ENCODE measurements at regions not wholly inside any gene's neighbourhood (a gene's known extent, or its start where the extent isn't known, plus 50 kb on each side); places are given as distances from the start of the nearest gene placed in this dataset.

DNA sequence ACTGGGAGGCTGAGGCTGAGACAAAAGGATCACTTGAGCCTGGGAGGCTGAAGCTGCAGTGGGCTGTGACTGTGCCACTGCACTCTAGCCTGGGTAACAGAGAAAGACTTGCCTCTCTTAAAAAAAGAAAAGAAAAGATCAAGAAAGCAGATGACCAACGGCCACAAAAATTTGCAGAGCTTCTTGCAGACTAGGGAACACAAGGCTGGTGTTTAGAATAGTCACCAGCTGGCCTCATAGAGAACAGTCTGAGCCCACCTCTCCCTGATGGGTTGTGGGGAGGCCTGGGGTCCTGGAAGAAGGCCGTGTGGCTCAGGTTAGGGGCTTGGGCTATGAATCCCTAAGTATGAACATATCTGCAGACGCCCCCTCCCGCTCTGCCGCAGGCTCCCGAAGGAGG is 73.7 kb upstream of the MED9 start:
- no peak overlapping the region for H3K4me3 ChIP-seq (ENCODE audit: low read depth, low read length)
- TF ChIP-seq, protein P1, sequence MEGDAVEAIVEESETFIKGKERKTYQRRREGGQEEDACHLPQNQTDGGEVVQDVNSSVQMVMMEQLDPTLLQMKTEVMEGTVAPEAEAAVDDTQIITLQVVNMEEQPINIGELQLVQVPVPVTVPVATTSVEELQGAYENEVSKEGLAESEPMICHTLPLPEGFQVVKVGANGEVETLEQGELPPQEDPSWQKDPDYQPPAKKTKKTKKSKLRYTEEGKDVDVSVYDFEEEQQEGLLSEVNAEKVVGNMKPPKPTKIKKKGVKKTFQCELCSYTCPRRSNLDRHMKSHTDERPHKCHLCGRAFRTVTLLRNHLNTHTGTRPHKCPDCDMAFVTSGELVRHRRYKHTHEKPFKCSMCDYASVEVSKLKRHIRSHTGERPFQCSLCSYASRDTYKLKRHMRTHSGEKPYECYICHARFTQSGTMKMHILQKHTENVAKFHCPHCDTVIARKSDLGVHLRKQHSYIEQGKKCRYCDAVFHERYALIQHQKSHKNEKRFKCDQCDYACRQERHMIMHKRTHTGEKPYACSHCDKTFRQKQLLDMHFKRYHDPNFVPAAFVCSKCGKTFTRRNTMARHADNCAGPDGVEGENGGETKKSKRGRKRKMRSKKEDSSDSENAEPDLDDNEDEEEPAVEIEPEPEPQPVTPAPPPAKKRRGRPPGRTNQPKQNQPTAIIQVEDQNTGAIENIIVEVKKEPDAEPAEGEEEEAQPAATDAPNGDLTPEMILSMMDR (IDR thresholded peaks at IDR 0.05; ENCODE audit: control insufficient read depth, extremely low read depth, insufficient read depth) = no peak
- no peak for DNase-seq (ENCODE audit: low read depth)

DNA sequence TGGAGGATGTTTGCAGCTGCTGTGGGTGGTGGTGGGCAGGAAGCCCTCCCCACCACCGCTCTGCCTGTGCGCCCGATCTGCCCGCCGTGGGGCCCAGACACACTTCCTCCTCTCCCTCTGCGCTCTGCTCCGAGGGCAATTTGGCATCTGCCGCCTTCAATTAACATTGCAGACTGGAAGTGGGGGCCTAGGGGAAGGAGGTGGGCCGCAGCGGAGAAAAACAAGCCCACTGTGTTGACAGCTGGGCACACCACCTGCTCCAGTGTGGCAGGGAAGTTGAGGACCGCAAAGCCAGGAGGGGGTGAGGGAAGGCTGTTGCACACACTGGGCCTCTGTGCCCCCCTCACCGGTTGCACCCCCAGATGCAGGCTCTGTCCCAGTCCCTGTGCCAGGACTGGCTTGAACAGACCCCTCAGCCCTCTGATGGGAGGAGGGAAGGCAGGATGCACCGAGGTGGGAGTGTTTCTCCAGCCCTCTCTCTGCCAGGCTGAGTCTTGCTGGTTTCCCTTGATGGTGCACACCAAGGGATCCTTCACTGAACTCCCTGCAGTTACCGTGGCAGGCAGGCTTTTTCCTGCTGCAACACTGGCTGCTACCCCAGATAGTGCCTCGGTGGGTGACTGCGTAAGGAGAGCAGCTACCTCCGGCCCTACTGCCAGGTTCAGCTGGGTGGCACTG is 72.8 kb upstream of the MED9 start:
- TF ChIP-seq, protein P1 (IDR thresholded peaks at IDR 0.05; ENCODE audit: control insufficient read depth, extremely low read depth, insufficient read depth) = no peak
- DNase-seq (ENCODE audit: low read depth) = no peak
- no peak overlapping the region for H3K4me3 ChIP-seq (ENCODE audit: low read depth, low read length)

DNA sequence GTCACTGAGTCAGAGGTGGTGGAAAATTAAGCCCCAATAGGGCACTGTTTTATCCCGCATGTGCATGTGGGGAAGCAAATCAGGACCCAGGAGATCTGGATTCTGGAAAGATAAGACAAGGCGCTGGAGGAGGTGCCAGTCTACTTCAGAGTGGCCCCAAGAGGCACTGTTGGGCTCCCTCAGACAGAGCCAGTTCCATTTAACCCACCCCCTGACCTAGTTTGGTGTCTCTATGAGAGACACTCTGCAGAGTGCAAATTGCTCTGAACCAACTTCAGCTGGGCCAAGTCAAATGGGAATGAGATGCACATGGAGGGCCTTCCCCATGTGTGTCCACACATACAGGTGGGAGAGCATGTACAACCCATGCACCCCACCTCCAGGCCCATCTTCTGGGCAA is 71.1 kb upstream of the MED9 start:
- no peak overlapping the region for H3K4me3 ChIP-seq (ENCODE audit: low read depth, low read length)
- TF ChIP-seq, protein P1 (IDR thresholded peaks at IDR 0.05; ENCODE audit: control insufficient read depth, extremely low read depth, insufficient read depth) = no peak
- DNase-seq (ENCODE audit: low read depth) = no peak

DNA sequence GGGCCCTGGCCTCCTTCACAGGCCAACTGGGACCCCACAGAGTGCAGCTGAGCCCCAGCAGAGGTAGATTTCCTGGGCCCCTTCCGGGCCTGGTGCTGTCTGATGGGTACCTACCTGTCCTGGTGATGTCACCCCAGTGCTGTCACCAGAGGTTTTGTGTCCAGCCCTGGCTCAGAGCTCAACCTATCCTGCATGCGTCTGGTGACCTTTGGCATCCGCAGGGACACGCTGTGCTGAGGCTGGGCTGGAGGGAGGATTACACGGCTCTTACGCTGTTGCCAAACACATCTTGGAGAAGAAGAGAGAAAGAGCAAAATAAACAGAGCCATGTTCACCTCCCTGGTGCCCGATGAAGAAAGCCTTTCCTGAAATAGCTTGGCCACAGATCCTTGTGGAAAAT is 70.6 kb upstream of the MED9 start:
- no peak overlapping the region for H3K4me3 ChIP-seq (ENCODE audit: low read depth, low read length)
- peak; percentile 50 for DNase-seq (ENCODE audit: low read depth)
- TF ChIP-seq, protein P1 (IDR thresholded peaks at IDR 0.05; ENCODE audit: control insufficient read depth, extremely low read depth, insufficient read depth) = no peak

DNA sequence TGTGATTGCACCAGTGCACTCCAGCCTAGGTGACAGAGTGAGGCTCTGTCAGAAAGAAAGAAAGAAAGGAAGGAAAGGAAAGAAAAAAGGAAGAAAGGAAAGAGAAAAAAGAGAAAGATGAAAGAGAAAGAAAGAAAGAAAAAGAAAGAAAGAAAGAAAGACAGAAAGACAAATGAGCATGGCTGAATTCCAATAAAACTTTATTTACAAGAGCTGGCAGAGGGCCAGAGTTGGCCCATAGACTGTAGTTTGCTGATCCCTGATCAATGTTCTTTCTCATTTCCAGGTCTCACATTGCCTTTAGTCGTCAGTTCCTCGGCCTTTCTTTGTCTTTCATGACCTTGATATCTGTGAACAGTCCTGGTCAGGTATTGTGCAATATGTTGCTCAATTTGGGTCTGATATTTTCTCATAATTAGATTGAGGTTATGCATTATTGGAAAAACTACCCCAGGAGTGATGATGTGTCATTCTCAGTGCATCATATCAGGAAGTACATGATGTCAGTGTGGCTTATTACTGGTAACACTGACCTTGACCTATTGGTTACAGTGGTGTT is 68.5 kb upstream of the MED9 start:
- TF ChIP-seq, protein P1 (IDR thresholded peaks at IDR 0.05; ENCODE audit: control insufficient read depth, extremely low read depth, insufficient read depth) = no peak

DNA sequence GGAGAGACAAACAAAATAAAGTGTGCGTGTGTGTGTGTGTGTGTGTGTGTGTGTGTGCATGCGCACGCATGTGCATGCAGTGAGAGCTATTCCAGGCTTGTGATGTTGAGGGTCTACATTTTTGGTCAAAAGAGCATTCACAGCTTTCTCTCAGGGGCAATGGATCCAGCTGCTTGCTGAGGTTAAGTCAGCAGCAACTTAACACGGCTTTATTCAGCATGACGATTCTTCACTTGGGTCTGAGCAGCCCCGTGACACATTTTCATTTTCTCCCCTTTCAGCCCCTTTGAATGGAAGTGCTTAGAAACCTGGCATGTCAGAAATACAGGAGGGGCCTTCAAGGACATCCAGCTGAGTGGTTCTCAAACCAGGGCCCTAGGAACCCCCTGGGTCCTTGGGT is 66.4 kb upstream of the MED9 start:
- TF ChIP-seq, protein P1 (IDR thresholded peaks at IDR 0.05; ENCODE audit: control insufficient read depth, extremely low read depth, insufficient read depth) = no peak
- no peak for DNase-seq (ENCODE audit: low read depth)
- H3K4me3 ChIP-seq (ENCODE audit: low read depth, low read length) = no peak overlapping the region

More for the DNA sequence above, 68.5 kb upstream of the MED9 start:
- no peak overlapping the region for H3K4me3 ChIP-seq (ENCODE audit: low read depth, low read length)
- DNase-seq (ENCODE audit: low read depth) = no peak

DNA sequence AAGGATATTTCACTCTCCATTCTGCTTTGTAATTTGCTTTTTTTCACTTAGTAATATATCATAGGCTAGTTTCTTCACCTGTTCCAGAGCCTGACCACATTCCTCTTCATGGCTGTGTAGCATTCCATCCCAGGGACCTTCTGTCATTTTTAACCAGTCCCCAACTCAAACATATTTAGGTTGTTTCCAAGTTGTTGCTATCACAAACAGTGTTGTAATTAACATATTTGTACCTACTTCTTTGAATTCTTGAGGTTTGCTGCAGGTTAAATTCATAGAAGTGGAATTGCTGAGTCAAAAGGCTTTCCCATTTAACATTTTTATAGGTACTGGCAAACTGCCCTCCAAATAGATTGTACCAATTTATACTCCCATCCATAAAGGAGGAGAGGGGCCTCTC is 65.1 kb upstream of the MED9 start:
- TF ChIP-seq, protein P1 (IDR thresholded peaks at IDR 0.05; ENCODE audit: control insufficient read depth, extremely low read depth, insufficient read depth) = no peak
- no peak overlapping the region for H3K4me3 ChIP-seq (ENCODE audit: low read depth, low read length)
- DNase-seq (ENCODE audit: low read depth) = no peak
